HG02798 (cell line): ENCODE measurements at regions not wholly inside any gene's neighbourhood (a gene's known extent, or its start where the extent isn't known, plus 50 kb on each side); places are given as distances from the start of the nearest gene placed in this dataset.
"Not testable (repeated sequence)": the region's sequence is repeated elsewhere in the genome, so short reads cannot be mapped to it uniquely, and the experiment has no call there.

Experiments
- ATAC-seq: cut with Tn5 transposase; IDR thresholded peaks from one replicate; pipeline ENCODE4 v1.9.1; 2021; ENCODE audit warnings: mild to moderate bottlenecking; ENCODE audit not compliant: unreplicated experiment, poor library complexity

DNA sequence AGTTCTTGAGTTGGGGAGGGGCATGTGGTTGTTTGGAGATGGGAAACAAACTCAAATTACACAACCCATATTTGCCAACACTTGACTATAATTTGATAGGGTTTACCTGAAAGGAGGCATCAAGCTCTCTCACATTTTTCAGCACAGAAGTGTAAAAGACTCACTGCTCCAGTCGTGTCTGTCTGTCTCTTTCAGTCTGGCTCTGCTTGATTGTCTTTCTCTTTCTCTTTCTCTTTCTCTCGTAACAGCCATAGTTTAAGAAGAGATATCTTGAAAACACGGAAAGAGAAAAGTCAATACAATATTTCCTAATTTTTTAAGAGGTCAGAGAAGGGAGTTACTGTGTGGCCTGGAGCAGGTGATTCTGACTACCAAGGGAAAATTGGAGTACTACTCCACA is 413.6 kb upstream of the CXorf51A start:
- ATAC-seq, result peak; percentile 53

DNA sequence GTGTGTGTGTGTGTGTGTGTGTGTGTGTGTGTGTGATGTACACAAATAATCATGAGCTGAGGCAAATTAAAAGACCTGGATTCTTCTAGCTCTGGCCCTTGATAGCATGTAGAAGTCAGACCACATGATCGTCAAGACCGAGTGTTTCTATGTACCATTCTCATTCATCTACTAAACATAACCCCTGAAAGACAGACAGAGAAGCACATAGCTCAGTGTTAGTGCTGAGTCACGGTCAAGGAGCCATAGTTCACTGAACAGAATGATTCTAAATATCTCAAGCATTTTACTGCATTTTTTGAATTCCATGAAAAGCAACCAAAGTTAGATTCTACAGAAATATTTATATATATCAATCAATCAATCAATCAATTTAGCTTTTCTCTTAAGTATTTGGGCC is 412.3 kb upstream of the CXorf51A start:
- ATAC-seq, result no peak

DNA sequence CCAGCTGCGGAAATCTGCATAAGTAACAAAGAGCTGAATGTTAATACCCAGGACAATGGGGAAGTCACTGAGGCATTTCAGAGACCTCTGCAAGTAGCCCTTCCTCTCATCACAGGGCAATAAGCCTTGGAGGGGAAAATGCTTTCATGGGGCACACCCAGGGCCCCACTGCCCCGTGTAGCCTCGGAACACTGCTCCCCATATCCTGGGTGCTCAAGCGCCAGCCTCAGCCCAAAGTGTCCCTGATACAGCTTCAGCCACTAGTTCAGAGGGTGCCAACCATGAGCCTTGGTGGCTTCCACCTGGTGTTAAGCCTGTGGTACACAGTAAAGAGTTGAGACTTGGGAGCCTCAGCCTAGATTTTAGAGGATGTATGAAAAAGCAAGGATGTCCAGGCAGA is 402.8 kb upstream of the CXorf51A start:
- no peak for ATAC-seq

DNA sequence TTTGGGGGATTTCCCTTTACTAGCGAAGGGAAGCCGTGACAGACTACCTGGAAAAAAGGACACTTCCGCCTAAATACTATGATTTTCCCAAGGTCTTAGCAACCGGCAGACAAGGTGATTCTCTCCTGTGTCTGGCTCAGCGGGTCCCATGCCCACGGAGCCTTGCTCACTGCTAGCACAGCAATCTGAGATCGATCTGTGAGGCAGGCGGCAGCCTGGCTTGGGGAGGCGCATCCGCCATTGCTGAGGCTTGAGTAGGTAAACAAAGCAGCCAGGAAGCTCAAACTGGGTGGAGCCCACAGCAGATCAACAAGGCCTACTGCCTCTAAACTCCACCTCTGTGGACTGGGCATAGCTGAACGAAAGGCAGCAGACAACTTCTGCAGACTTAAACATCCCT is 385.9 kb upstream of the CXorf51A start:
- not testable (repeated sequence) for ATAC-seq

DNA sequence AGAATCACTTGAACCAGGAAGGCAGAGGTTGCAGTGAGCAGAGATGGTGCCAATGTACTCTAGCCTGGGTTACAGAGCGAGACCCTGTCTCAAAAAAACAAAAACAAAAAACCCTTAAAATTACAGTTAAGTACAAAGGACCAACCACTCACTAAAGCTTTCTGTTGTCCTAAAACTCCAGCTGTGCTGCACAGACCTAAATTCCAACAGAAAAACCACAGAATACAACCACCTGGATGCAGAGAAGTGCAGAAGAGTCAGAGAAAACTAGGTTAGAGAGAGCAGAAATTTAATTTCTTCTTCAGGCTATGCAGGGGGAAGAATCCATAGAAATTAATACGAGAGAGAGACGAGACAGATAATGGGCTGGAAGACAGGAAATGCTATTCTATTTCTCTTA is 376.8 kb upstream of the CXorf51A start:
- no peak for ATAC-seq

DNA sequence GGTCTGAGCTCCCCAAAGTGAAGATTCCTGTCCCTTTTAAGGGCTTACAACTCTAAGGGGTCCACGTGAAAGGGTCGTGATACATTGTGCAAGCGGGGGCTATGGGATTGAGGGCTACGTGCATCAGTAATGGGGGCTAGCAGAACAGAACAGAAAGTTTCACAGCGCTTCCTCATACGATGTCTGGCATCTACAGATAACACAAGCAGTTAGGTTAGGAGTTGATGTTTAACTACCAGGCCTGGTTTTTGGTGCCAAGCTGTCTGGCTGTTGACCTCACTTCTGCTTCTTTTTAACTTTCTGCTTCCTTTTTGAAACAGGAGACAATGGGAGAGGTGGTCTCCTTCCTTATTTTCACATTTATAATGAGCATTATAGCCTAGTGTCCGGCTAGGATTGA is 368.6 kb upstream of the CXorf51A start:
- no peak for ATAC-seq

DNA sequence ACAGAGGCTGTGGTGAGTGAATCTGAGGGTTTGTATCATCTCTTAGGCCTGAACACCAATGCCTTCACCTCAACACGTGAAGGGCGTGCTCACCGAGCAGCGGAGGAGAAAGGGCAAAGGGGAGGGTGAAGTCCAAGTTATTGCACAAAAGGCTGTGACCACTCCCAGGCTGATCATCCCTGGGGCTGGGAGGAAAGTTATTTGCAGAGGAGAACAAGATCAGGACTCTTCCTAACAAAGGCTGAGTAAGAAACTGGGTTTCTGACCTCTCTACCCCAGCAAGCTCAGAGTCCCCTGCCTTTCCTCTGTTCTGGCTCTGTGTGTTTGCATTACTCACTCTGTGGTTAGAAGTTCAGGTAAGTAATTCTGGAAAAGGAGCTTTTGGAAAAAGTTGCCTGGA is 366.3 kb upstream of the CXorf51A start:
- no peak for ATAC-seq

DNA sequence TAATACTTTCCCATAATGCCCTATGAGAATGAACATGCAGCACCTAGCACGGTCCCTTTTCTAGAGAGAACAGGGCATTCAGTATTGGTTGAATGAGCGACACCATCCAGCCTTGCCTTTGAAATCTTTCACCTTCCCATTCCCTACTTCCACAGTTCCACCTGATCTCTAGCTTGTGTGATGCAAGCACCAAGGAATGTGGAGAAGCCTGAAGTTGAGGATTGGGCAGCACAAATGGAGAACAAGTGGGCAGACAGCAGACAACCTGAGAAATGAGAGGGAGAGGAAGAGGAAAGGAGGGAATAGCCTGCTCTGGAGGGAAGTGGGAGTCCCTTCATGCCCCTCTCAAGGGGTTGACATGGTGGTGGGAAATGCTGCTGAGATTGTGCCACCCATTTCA is 365.1 kb upstream of the CXorf51A start:
- no peak for ATAC-seq

DNA sequence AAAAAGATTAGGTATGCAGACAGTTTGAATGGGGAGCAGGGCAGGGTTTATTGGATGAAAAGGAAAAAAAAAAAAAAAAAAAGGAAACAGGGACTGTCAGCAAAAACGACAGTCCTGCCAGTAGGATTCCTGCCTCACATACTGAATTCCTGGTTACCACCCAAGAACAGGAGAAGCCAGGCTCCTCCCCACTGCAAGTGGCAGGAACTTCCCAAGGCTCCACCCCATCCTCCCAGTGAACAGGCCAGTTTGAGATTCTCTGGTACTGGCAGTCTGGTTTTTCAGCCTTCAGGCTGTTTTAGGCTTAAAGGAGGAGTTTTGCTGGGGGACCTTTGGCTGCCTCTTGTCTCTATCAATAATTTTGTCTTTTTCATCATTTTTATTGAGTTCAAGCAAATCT is 360.0 kb upstream of the CXorf51A start:
- no peak for ATAC-seq

DNA sequence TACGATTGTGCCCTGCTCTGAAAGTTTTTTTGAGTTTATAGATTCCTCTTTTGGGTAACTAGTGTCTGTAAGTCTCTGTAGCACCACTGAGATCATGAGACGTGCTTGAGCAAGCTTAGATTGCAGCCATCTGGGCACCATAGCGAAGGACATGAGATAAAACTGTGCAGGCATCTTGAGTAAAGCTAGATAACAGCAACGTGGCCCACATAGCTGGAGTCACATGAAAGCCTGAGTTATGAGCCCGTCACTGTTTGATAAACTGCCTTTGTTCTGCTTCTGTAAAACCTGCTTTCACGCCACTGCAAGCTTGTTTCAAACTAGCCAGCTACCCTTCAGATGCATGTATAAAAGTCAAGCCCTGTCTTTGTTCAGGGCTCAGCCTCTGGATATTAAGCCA is 359.1 kb upstream of the CXorf51A start:
- ATAC-seq, result no peak

DNA sequence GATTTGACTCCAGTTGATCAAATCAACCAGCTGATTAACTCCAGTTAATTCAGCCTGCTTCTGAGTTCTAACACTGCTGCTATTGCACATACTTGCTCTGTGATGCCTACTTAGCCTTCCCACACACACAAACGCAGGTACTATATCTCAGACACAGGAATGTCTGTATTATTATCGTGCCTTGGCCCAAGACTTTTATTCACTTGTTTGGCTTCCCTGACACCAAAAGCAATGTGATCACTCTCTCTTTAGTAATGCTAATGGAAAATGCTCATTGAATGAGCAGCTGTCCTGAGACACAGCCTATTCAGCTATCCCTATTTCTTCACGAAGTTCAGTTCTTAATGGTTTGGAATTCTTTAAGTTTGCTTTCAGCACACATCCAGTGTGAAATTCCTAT is 356.4 kb upstream of the CXorf51A start:
- no peak for ATAC-seq
